KOPT-K1 (cell line): ENCODE measurements at regions not wholly inside any gene's neighbourhood (a gene's known extent, or its start where the extent isn't known, plus 50 kb on each side); places are given as distances from the start of the nearest gene placed in this dataset.

Experiments
- H3K27ac ChIP-seq: fragments of 200-600 bp; sonication (generic); 2 replicates; pipeline ENCODE4 v1.5.1; 2016; ENCODE audit warnings: antibody characterized with exemption, mild to moderate bottlenecking, low read depth, low read length; ENCODE audit not compliant: poor library complexity, severe bottlenecking
- H3K36me3 ChIP-seq: fragments of 200-600 bp; sonication (generic); 2 replicates; pipeline ENCODE4 v1.5.1; 2017; ENCODE audit warnings: antibody characterized with exemption, mild to moderate bottlenecking, low read length, moderate library complexity; ENCODE audit not compliant: insufficient read depth
- H3K9me3 ChIP-seq: fragments of 200-600 bp; sonication (generic); 2 replicates; pipeline ENCODE4 v1.5.1; 2017; ENCODE audit warnings: antibody characterized with exemption, low read length, mild to moderate bottlenecking; ENCODE audit not compliant: insufficient read depth, poor library complexity, severe bottlenecking

DNA sequence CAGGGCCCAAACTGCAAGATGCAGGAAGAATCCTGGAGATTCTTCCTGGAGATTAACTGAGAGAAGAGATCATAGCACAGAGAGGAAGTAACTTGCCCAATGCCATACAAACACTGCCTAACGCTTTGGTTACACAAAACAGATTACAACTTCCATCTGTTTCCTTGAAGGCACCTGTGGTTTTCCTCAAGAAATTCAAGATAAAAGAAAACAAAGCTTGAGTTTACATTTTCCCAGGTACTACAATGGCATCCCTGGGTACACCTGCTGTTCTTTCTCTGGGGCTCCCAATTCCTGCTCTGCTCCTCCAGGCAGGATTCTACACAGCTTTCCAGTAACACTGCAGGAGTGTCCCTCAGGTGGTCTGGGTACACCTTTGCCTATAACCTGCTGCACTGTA is 781.9 kb upstream of the ID2 start:
- Histone ChIP-seq H3K9me3 (no peaks in the 10 kb centered on the region), H3K27ac (no peak overlapping the region), H3K36me3 (no peaks in the 10 kb centered on the region)

GRCh38 chr2:7900593-7900992 is 781.3 kb upstream of the ID2 start:
- no peaks in the 10 kb centered on the region for H3K9me3 ChIP-seq
- no peaks in the 10 kb centered on the region for H3K36me3 ChIP-seq
- no peak overlapping the region for H3K27ac ChIP-seq

DNA sequence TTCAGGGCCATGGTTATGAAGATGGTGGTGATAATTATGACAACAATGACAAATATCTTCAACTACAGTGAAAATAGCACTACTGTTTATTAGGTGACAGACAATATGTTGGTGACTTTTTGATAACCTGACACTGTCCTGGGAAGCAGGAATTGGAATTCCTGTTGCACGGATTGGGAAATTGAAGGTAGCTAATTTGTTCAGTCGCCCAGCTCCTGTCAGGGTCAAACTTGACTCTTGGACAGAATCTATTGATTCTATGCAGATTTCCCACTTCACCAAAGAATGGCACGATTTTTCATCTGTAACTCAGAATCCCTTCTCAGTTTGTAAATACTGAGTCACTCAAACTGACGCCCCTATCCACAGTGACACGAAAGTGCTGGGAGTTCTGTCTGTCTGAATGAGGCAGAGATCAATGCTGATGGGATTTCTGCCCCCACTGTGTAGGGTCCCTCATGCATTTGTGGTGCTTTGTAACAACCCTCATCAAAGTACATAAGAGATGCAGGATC is 779.5 kb upstream of the ID2 start:
- Histone ChIP-seq H3K36me3 (no peaks in the 10 kb centered on the region), H3K27ac (no peak overlapping the region), H3K9me3 (no peaks in the 10 kb centered on the region)

GRCh38 chr2:7904319-7904718 is 777.5 kb upstream of the ID2 start:
- H3K9me3 ChIP-seq, result no peaks in the 10 kb centered on the region
- H3K27ac ChIP-seq, result no peak overlapping the region
- no peaks in the 10 kb centered on the region for H3K36me3 ChIP-seq

DNA sequence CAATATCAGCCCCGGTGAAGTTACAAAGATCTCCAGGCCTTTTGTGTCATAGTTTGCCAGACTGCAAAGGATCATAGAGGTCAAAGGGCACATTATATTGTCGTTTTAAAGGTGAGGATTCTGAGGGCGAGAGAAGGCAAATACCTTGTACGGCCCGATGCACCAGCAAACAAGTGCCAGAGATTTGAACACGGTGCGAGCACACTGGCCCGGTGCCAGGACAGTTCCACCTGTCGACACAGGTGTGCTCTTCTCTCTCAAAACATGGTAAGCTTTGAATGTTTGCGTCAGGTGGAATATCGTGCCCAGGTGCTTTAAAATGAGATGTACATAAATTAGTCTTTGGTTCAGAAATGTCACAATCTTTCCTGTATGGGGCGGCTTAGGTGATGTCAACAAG is 776.1 kb upstream of the ID2 start:
- no peaks in the 10 kb centered on the region for H3K36me3 ChIP-seq
- no peaks in the 10 kb centered on the region for H3K9me3 ChIP-seq
- no peak overlapping the region for H3K27ac ChIP-seq

DNA sequence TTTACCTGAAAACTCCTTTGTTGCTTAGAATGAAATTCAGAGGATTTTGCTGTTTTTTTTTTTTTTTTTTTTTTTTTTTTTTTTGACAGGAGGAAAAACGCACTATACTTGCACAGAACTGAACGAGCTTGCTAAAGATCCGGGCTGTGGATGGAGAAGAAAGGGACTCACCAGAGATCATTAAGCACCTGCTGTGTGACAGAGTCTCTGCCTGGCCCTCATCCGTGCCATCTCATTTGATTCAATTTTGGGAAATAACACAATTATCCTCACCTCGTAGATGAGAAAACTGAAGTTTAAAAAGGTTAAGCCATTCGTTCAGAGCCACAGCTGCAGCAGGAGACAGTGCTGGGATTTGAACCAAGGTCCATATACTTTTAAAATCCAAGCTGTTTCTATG is 775.4 kb upstream of the ID2 start:
- Histone ChIP-seq H3K9me3 (no peaks in the 10 kb centered on the region), H3K36me3 (no peaks in the 10 kb centered on the region)

DNA sequence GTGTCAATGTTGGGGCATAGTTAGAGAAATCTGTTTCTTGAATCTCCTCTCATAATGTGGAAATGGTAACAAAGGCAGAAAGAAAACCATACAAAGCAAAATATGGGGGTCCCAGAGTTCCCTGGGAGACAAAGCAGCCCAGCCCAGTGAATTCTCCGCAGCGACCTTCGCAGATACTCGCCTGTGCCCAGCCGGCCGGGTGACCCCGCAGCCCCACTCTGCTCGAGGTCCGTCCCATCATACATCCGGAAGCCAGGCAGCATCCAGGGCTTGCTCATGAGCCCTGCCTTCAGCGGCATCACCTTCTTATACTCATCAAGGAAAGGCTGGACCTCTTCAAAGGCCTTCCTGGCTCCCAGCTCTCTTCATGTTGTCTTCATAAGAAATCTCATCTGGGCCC is 774.8 kb upstream of the ID2 start:
- H3K27ac ChIP-seq, result no peak overlapping the region
- H3K36me3 ChIP-seq, result no peaks in the 10 kb centered on the region
- H3K9me3 ChIP-seq, result no peaks in the 10 kb centered on the region

More for the DNA sequence above, 775.4 kb upstream of the ID2 start:
- no peak overlapping the region for H3K27ac ChIP-seq

GRCh38 chr2:7910752-7911151 is 771.1 kb upstream of the ID2 start:
- H3K36me3 ChIP-seq, result no peaks in the 10 kb centered on the region
- H3K9me3 ChIP-seq, result no peaks in the 10 kb centered on the region
- H3K27ac ChIP-seq, result no peak overlapping the region

- Histone ChIP-seq H3K27ac (no peak overlapping the region), H3K36me3 (no peaks in the 10 kb centered on the region)
These were observed 770.7 kb upstream of the ID2 start for GRCh38 chr2:7911196-7911595.

GRCh38 chr2:7913974-7914373 is 767.9 kb upstream of the ID2 start:
- no peak overlapping the region for H3K27ac ChIP-seq
- no peaks in the 10 kb centered on the region for H3K36me3 ChIP-seq
- H3K9me3 ChIP-seq, result no peaks in the 10 kb centered on the region

More at GRCh38 chr2:7911196-7911595, 770.7 kb upstream of the ID2 start:
- H3K9me3 ChIP-seq, result no peaks in the 10 kb centered on the region

DNA sequence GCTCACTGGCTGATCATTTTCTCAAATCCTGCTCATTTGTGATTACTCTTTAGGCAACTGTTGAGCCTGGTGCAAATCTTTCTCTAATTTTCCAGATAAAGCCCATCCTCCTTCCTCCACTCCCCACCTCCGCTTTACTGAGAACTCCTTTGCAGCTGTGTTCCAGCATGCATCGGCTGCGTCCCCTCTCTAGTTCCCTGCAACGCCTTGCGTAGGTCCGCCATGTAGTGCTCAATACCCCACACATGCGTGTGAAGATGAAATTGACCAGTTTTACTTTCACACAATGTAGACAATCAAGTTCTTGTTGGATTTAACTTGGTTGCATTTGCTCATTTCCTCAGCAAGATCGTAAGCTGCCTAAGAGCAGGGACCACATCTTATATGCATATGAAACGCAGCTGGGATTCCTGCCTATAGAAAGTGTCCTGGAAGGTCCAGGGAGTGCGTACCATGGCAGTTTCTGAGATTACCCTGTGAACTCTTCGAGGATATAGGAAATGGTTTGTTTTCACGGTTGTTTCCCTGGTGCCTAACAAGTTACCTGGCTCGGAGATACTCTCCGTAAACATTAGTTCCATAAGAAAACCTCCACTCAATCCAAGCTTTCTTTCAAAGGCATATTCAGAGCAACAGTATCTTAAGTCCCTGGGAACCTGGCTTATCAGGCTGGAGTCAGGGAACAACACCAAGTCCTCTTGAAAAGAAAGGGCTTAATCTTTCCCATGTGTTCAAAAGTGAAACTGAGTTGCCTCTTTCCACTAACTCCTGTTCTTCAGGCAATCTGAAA is 766.4 kb upstream of the ID2 start:
- Histone ChIP-seq H3K27ac (no peak overlapping the region), H3K9me3 (no peaks in the 10 kb centered on the region), H3K36me3 (no peaks in the 10 kb centered on the region)

DNA sequence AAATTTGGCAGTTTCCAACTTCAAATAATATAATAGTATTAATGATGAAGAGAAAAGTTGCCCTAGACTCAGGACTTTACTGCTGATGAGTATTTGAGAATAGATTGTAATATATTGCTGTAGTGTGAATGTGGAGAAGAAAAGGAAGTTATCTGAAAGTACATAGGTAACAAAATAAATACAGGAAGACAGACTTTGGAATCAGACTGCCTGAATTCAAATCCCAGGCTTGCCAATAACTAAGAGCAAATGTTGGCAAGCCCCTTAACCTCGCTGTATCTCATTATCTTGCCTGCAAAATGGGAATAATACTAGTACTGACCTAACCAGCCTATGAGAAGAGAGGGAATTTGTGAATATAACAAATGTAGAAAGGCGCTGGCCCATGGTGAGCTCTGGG is 765.2 kb upstream of the ID2 start:
- no peaks in the 10 kb centered on the region for H3K9me3 ChIP-seq
- no peak overlapping the region for H3K27ac ChIP-seq
- no peaks in the 10 kb centered on the region for H3K36me3 ChIP-seq

- Histone ChIP-seq H3K36me3 (no peaks in the 10 kb centered on the region), H3K27ac (no peak overlapping the region), H3K9me3 (peaks cover 5% of the 10 kb centered on the region)
These were observed 762.3 kb upstream of the ID2 start for GRCh38 chr2:7919510-7919909.

GRCh38 chr2:7924023-7924762 is 757.7 kb upstream of the ID2 start:
- Histone ChIP-seq H3K9me3 (peaks cover 5% of the 10 kb centered on the region), H3K27ac (no peak overlapping the region), H3K36me3 (no peaks in the 10 kb centered on the region)

DNA sequence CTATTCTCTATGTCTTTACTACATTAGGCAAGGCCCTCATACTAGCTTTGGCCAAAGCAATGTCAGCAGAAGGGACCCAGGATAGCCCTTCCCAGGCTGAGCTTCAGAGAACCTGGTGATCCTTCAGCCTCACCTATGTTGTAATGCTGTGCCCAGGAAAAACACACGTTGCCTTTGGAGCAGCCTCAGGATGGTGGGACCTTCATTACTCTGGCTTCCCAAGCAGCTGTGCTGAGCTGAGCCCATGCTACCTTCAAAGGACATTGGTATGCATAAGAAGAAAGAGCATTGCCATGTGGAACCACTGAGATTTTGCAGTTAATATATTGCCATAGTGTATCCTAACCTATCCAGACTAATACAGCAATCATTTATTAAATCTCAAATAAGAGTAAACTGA is 756.4 kb upstream of the ID2 start:
- Histone ChIP-seq H3K36me3 (no peaks in the 10 kb centered on the region), H3K9me3 (peaks cover 5% of the 10 kb centered on the region), H3K27ac (no peak overlapping the region)

- H3K9me3 ChIP-seq, result peaks cover 5% of the 10 kb centered on the region
- no peak overlapping the region for H3K27ac ChIP-seq
These were observed 754.2 kb upstream of the ID2 start for GRCh38 chr2:7927691-7928090.

More at GRCh38 chr2:7927691-7928090, 754.2 kb upstream of the ID2 start:
- H3K36me3 ChIP-seq, result no peaks in the 10 kb centered on the region
